ENCODE measurements at regions not wholly inside any gene's neighbourhood (a gene's known extent, or its start where the extent isn't known, plus 50 kb on each side); places are given as distances from the start of the nearest gene placed in this dataset.
"Not testable (repeated sequence)": the region's sequence is repeated elsewhere in the genome, so short reads cannot be mapped to it uniquely, and the experiment has no call there.

DNA sequence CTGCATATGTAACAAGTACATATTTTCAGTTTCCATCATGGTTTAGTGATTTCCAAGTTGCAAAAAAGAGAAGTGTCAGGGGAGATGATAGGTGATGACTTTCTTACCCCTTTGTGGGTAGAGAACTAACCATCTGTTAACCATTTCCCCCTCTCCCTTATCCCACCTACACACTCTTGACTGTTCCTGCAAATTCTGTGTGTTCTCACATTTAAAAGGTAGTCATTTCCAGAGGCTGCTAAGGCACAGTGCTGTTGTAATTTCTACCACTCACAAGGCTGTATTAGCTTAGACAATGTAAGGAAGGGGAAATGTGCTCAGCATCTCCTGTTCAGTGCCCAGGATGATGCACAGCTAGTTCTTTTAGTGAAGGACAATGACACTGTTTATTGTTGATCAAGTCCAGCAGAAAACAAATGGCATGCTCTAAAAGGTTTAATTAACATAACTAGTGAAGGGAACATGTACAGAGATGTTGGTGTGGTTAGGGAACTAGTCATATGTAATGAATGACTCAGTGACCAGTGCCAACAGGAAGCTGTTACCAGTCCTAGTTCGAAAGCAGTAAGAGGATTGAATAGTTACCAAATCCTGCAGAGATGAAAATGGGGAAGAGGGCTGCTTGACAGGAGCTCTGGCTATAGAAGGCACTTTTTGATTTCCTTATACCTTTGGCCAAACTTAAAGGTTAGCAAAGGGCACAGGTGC, 165.1 kb downstream of the PLK2 start:
- DNase-seq: no peak

DNA sequence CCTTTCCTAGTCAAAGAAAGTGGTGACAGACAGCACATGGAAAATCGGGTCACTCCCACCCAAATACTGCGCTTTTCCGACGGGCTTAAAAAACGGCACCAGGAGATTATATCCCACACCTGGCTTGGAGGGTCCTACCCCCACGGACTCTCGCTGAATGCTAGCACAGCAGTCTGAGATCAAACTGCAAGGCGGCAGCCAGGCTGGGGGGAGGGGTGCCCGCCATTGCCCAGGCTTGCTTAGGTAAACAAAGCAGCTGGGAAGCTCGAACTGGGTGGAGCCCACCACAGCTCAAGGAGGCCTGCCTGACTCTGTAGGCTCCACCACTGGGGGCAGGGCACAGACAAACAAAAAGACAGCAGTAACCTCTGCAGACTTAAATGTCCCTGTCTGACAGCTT, 171.6 kb downstream of the PLK2 start:
- not testable (repeated sequence) for DNase-seq

DNA sequence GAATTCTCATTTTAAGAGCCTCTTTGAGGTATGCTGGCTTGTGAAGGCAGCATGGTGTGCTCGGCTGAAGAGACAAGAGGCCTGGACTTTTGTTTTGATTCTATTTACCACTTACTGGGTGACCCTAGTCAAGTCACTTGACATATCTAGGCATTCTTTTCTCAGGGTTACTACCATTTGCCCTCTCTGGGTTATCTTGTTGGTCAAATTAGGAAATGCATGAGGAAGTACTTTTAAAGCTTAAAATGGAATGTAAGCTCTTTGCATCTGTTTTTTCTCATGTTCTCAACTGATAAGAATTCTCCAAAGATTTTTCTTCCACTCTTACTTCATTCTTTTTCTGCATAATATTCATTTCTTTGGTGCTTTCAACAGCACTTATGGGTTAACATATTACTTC, 173.1 kb downstream of the PLK2 start:
- DNase-seq: no peak

DNA sequence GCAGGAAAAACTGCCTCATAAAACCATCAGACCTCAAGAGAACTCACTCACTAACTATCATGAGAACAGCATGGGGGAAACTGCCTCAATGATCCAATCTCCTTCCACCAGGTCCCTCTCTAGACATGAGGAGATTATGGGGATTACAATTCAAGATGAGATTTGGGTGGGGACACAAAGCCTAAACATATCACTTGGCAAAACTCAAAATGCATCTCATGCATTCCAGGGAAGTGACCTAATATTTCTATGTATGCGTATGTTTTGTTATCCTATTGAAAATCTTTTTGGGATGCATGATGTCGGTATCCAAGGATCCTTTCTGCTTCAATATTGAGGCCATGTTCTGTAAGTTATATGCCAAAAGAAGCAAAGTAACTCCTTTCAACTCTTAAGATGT, 174.0 kb downstream of the PLK2 start:
- no peak for DNase-seq

DNA sequence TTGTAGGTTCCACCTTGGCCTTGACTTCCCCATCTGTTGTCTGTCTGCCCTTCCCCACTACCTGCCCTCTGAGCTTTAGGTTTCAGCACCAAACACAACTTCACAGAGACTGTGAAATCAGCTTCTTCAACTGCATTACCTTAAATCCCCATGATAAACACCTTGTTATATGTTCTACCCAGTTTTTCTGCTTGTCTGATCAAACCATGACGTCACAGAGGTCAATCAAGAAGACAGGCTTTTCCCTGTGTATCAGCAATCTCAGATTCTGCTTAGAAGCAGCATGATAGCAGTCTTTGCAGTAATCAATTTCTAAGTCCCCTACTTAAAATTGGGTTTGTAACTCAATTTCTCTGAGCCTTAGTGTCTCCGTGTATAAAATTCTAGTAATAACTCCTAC, 175.0 kb downstream of the PLK2 start:
- DNase-seq: no peak

DNA sequence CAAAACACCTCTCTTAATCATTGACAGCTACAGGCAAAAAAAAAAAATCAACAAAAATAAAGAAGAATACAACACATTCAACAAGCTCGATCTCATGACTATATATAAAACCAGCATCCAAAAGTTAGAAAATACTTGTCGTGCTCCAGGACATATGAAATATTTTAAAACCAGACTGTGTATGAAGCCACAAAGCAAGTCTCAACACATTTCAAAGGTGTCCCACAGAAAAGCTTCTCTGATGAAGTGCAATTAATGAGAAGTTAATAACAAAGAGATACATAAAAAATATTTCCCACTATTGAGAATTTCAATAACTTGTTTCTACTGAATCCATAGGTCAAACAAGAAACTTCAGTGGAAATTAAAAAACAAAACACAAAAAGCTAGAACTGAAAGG, 178.7 kb downstream of the PLK2 start:
- no peak for DNase-seq

DNA sequence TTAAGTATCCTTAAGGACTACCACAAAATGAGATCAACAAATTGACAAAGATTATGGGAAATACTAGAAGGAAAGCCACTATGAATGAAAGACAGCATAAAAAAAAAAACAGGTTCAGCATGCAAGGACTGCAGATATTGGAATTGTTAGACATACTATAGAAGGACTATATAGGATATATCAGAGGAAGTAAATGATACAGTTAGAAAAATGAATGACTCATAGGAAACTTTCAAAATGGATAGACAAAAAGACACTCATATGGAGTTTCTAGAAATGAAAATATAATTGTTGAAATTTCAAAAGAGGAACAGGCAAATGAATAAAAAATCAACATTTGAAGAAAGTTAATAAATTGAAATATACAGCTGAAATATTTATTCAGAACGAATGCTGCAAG, 180.6 kb downstream of the PLK2 start:
- DNase-seq: no peak

DNA sequence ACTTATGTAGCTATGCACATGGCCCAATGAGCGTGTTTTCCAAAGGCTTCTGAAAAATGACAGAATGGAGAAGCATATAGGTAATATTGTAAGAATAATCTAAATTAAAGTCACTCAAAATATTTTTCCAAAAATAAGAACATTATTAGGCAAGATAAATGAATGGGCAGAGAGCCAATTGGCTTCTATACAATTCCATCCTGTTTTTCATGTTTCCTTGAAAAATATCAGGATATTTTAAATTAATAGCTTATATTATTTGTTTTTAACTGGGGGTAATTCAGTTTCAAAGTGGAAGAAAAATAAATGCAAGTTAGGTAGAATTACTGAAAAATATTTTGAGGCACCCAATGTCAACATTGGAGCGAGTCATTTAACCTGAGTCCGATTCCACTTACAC, 183.5 kb downstream of the PLK2 start:
- no peak for DNase-seq

DNA sequence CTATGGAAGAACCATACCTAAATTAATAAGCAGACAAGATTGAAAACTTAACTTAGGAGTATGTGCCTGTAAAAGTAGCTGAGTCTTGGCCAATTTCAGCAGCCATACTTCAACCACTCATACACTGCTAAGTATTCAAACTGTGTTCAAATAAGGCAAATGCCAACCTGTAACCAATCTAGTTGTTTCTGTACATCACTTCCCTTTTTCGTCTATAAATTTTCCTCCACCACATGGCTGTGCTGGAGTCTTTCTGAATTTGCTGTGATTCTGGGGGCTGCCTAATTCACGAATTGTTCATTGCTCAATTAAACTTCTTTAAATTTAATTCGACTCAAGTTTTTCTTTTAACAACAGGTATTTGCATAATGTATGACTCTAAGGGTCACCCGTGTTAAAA, 184.4 kb downstream of the PLK2 start:
- DNase-seq: no peak

DNA sequence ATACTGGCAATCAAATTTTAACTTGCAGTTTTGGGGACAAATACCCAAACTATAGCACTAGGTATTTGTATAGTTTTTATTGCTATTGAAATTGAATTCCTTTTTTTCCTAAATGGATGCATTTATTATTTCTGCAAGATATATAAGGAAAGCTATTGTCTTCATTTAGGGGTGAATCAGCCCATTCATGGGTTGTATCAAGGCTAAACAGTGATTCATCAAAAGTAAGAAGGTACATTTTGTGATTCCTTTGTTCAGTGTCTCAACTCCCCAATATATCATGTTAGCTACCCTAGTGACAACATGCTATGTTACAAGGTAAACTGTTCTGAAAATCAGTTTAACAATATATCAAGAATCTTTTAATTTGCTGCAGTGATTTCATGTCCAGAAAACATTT, 185.7 kb downstream of the PLK2 start:
- no peak for DNase-seq

DNA sequence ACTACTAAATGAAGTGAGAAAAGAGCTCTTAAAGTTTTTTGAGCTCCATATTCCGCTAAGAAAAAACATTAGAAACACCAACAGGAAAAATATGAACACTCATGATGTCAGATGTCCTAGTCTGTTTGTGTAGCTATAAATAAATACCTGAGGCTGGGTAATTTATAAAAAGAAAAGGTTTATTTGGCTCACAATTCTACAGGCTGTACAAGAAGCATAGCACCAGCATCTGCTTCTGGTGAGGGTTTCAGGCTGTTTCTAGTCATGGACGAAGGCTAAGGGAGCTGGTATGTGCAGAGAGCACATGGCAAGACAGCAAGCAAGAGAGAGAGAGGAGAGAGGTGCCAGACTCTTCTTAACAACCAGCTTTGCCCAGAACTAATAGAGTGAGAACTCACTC, 186.2 kb downstream of the PLK2 start:
- no peak for DNase-seq

DNA sequence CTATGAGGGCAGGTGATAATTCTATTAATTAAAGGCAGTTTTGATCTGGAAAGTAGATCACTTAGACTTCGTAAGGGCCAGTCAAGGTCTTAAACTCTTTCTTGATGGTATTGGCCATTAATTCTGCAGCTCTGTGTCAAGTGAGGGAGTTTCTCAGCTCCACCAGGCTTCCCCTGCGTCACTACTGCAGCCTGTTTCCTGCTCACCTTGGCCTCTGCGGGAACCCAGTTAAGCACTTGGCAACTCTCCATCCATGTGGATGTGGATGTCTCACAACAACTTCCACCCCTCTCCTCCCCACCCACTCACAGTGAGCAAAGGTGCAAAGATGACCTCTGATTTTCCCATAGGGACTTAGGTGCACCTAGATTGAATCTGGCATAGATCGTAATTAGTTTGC, 191.6 kb downstream of the PLK2 start:
- DNase-seq: no peak

DNA sequence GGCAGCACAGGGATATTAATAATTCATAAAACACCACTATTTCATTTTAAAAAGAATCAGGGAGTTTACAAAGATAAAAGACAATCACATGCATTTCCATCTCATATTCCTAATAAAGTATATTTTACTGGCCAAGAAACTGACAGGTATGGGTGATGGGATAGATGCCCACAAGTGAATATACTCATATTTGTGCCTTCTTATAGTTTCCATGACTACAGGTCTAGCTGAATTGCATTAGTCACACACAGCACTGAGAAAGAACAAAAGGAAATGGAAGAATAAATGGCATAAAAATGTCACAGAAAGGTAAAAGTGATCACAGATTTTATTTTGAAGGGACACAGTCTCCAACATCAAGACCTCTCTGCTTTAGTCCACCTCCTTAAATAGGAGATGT, 193.5 kb downstream of the PLK2 start:
- no peak for DNase-seq

DNA sequence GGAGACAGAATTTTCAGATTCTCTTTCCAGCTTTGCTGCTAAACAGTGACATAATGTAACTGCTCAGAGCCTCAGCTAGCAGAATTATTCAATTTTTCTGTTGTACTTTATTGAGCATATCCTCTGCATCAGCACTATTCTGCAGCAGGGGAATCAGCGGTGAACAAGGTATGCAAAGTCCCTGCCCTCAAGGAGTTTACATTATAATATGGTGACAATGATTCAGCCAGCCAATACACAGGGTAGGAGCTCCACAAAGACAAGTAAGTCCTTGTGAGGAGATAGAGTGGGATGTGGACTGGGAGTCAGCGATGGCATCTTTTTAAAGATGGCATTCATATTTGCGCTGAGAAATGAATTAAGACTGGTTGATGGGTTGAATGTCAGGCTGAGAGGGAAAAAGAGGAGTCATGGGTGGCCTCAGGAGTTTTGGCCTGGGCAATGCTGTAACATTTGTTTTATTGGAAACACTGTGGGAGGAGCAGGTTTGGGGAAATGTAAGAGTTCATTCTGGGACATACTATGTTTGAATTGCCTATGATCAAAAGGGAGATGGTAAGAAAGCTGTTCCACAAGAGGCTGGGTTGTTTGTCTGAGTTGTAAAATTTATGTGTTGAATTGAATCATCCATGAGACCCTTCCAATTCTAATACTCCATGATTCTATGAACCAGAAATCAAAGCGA, 194.5 kb downstream of the PLK2 start:
- DNase-seq: no peak

DNA sequence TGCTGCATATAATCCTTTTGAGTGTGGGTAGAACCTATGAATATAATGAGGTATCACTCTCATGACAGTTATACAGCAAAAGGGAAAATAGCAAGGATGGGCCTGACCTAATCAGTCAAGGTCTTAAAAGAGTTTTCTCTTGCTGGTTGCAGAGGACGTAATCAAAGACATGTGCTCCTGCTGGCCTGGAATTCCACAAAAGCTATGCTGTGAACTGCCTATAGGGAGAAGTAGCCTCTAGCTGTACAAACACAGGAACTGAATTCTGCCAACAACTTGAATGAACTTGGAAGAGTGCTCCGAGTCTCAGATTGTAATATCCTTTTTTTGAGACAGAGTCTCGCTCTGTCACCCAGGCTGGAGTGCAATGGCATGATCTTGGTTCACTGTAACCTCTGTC, 195.6 kb downstream of the PLK2 start:
- DNase-seq: no peak

DNA sequence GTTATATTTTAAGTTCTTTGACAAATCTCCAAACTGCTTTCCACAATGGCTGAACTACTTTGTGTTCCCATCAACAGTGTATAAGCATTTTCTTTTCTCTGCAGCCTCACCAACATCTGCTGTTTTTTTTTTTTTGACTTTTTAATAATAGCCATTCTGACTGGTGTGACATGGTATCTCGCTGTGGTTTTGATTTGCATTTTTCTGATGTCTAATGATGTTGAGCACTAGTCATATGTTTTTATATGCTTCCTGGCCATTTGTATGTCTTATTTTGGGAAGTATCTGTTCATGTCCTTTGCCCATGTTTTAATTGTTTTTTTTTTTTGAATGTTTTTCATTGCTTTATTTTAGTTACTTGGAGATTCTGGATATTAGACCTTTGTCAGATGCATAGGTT, 196.6 kb downstream of the PLK2 start:
- DNase-seq: no peak

DNA sequence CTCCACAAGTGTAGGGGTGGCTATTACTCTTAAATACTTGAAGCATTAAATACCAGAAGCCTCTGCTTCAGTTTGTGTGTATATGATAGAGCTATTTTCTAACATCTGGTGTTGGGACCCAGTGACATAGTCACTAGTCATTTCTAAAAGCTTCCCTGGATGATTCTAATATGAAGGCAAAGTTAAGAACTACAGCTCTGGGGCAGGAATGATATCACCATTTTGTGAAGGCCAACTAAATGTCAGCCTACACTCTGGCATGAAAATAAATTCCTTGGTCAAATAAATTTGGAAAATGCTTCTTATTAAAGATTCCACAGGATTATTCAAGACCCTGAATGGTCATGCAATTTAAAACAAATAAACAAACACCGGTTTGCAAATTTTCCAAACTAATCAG, 197.7 kb downstream of the PLK2 start:
- no peak for DNase-seq

DNA sequence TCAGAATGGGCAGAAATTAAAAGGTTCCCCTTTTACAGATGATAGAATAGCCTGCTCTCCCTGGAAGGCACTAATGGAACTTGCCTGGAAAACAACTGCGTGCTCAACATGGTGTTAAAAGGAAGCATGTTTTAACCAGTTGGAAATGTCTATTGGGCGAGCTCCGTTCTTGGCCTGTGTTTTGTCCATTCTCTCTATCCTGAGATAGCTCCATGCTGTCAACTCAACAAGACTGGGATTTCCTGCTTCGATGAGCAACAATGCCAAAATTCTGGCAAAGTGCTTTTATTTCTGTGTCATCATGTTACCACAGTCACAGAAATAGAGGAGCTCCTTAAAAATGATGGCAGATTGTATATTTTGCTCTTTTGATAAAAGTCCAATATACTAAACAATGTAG, 198.3 kb downstream of the PLK2 start:
- DNase-seq: no peak

DNA sequence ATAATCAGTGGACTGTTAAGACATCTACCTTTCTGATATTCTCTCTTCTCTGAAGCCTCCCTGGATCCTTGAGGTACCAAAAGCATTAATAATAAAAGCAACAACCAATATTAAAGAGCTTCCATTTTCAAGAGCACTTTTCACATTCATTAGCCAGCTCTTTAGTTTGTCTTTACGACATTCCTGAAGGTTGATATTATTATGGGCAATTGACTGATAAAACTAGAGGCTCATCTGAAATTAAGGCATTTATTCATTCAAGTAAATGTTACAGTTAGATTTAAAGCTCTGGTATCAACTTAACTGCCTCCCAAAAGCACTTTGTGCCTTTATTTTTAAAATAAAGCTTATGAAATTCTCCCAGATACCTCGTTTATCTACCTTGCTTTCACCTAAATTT, 199.6 kb downstream of the PLK2 start:
- no peak for DNase-seq

DNA sequence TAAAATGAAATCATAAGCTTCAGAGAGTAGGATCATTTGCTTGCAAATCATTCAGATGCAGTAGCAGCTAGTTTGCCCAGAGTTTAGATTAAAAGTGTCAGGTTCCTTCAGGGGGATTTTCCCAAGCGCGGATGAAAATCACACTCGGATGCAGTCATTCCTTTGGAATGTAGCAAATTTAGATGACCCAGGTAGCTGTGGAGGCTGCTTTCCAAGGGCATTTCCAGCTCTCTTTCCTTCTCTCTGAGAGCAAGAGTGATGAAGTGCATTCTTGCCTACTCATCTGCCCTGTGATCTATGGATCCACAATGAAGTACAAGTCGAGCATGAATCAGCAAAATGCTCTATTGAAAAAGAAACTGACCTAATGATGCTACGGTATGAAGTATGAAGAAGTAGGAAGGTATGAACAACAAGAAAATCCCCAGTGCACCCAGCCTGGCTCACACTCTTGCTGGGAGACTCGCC, 200.2 kb downstream of the PLK2 start:
- DNase-seq: no peak

DNA sequence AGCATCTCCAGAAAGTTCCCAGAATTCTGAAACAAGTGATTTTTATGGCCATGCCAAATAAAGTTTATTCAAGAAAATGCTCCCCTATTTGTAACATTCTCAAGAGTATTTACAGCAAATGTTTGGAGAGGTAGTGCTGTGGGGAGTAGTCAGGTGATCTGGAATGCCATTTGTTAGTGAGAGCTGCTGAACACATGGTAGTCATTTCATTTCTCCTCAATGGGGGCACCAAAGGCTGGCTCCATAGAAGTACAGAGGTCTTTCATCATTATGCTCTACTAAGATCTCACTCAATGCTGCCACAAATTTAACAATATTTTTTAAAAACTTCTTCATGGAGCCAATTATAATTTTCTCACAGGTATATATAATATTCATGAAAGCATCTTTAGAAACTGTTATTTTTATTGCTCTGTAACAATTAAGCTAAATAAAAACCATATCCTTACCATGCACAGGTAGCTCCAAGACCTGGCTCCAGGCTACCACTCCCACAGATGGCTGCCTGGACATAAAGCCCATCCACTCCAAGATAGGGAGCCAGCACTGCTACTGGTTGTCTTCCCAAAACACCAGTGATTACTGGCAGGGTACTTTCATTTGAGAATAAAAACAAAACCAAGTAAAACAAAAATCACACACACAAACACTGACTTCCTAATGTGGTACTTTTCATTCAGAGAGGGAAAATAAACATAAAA, 200.8 kb downstream of the PLK2 start:
- DNase-seq: no peak

DNA sequence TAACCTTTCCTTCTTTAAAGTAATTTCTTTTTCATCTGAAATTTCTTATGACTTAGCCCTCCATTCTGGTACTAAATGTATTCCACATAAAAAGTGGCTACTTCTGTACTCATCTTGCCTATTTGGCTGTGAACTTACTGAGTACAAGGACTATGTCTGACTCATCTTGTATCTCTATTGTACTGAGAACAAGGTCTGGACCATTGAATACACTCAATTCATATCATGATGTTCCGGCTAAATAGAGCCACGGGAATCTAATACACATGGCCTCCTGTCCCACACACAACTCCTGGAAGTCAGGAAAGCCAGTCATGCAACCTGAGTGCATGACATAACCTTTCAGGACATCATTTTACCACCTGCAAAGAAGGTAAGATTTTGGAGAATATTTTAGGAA, 203.9 kb downstream of the PLK2 start:
- DNase-seq: no peak

DNA sequence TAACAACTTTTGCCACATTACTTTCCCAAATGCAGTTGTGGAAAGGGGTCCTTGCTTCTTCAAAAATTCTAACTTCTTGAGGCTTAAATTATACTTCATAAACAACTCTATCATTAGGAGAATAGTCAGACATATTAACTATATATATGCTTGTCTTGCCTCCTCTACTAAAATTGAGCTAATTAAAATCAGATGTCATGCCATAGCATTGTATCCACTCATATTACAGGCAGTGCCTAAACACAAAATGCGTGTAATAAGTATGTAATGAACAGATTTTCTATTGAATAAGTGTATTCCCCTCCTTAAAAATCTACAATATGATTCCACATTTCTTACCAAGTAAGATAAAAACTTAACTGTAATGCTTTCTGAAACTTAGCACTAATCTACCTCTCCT, 204.5 kb downstream of the PLK2 start:
- no peak for DNase-seq

DNA sequence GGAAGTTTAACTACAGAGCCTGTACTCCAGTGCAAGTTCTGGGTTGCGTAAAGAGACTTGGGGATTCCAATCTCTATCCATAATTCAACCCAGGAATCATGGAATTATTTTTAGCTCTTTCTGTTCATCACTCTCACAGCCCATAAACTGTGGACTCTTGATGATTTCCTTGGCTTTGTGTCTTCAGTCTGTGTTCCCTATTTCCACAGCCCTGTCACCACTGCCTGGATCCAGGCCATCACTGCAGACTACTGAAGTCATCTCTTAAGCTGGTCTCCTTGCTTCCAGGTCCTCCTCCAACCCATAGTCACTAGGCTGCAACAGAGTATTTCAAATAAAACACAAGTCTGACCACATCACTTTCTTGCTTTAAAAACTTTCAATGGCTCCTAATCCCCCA, 211.7 kb downstream of the PLK2 start:
- DNase-seq: no peak

Measured in CD4-positive, alpha-beta T cell treated with Interleukin-6 for 4 hours (primary cell).